Activated T-cell treated with anti-CD3 and anti-CD28 coated beads for 48 hours (primary cell): ENCODE measurements at regions not wholly inside any gene's neighbourhood (a gene's known extent, or its start where the extent isn't known, plus 50 kb on each side); places are given as distances from the start of the nearest gene placed in this dataset.
"Not testable (repeated sequence)": the region's sequence is repeated elsewhere in the genome, so short reads cannot be mapped to it uniquely, and the experiment has no call there.

Source experiments
- DNase-seq: peaks from one replicate; pipeline ENCODE4 v3.0.0-alpha.2; 2020; ENCODE audit warnings: low read depth

- DNase-seq = not testable (repeated sequence)
Measured at GRCh38 chr3:75607996-75608395, 56.1 kb upstream of the FRG2C start.

- not testable (repeated sequence) for DNase-seq
Measured at GRCh38 chr3:75609598-75609997, 54.5 kb upstream of the FRG2C start.

GRCh38 chr3:75610773-75611172 lies 53.4 kb upstream of the FRG2C start:
- no peak for DNase-seq

- not testable (repeated sequence) for DNase-seq
Measured at GRCh38 chr3:75611724-75612460, 52.2 kb upstream of the FRG2C start.
